Lung (tissue), 11 donors: ENCODE measurements at regions not wholly inside any gene's neighbourhood (a gene's known extent, or its start where the extent isn't known, plus 50 kb on each side); places are given as distances from the start of the nearest gene placed in this dataset.

Experiments used
- ATAC-seq: fragments of 200-7000 bp; cut with Tn5 transposase; one replicate; pipeline ENCODE4 v1.9.1; 2020; ENCODE audit warnings: moderate number of reproducible peaks; ENCODE audit not compliant: insufficient read depth, low FRiP score
- DNase-seq, 3 donors: peaks; one replicate each; pipeline ENCODE4 v3.0.0-alpha.2; 2013 to 2017
- H3K27ac ChIP-seq, 2 donors: one replicate each; pipeline ENCODE4 v1.5.1; 2013; ENCODE audit warnings: mild to moderate bottlenecking in 2 of 2, moderate library complexity in 2 of 2, control low read depth in 1 of 2, inconsistent platforms in 1 of 2, low read depth in 1 of 2, low read length in 1 of 2
- H3K27me3 ChIP-seq, 3 donors: one replicate each; pipeline ENCODE4 v1.5.1; 2013; ENCODE audit warnings: low read length in 2 of 3; ENCODE audit not compliant: control insufficient read depth in 3 of 3, insufficient read depth in 3 of 3
- H3K36me3 ChIP-seq, 4 donors: one replicate each; pipeline ENCODE4 v1.5.1; 2013; ENCODE audit warnings: low read length in 4 of 4, mild to moderate bottlenecking in 1 of 4, moderate library complexity in 1 of 4; ENCODE audit not compliant: control insufficient read depth in 4 of 4, insufficient read depth in 4 of 4
- H3K4me1 ChIP-seq, 5 donors: one replicate each; pipeline ENCODE4 v1.5.1; 2013; ENCODE audit warnings: low read length in 5 of 5, mild to moderate bottlenecking in 2 of 5, moderate library complexity in 1 of 5; ENCODE audit not compliant: control insufficient read depth in 5 of 5, insufficient read depth in 5 of 5
- H3K4me3 ChIP-seq: one replicate; pipeline ENCODE4 v1.5.1; 2013; ENCODE audit warnings: mild to moderate bottlenecking, control low read depth, moderate library complexity
- H3K9ac ChIP-seq, 2 donors: one replicate each; pipeline ENCODE4 v1.5.1; 2013; ENCODE audit warnings: low read length in 2 of 2, control low read depth in 1 of 2; ENCODE audit not compliant: insufficient read depth in 1 of 2
- H3K9me3 ChIP-seq, 4 donors: one replicate each; pipeline ENCODE4 v1.5.1; 2013; ENCODE audit warnings: low read length in 3 of 4, mild to moderate bottlenecking in 1 of 4, moderate library complexity in 1 of 4; ENCODE audit not compliant: control insufficient read depth in 4 of 4, insufficient read depth in 3 of 4
- WGBS, 2 donors: extraction: QIAGEN DNeasy Blood & Tissue Kit; methylation state at CpG; one replicate each; pipeline ENCODE4 v1.1.7; 2013; 5-methylcytosine and 5-hydroxymethylcytosine counted together
- TF ChIP-seq, protein P1 (sequence below): IDR thresholded peaks from 2 replicates; pipeline ENCODE4 v1.5.1; 2012; ENCODE audit warnings: mild to moderate bottlenecking; ENCODE audit errors: control extremely low read depth, extremely low read depth
- donor health status: control.
- donor health status: control.
- donor health status: Bipolar disorder and iron deficiency.
- donor health status: healthy.
- donor health status: DM: yes; HTN: yes; CAD: no.

DNA sequence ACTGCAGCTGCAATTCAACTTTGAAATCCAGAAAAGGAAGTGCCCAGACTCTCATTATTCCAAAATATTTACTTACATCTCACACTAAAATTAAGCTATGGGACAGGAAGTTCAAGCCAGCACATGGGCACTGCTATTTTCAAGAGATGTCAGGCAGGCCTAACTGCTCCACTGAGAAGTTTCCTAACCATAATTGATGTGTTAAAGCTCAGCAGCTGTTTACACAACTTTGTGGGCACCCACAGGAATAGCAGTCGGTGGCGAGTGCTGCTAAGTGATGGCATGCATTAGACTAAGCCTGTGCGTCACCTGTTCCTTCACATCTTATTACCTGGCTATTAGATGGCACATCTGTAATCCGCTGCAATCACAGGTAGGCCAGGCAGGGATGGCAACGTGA lies 303.3 kb upstream of the DAB1 start:
- DNase-seq (peak in 1 of 3 donors; percentile 22), ATAC-seq (no peak)
- Histone ChIP-seq H3K9me3 (no peaks in the 10 kb centered on the region), H3K27me3 (no peaks in the 10 kb centered on the region), H3K4me3 (no peak overlapping the region), H3K36me3 (no peaks in the 10 kb centered on the region), H3K9ac (no peak overlapping the region), H3K4me1 (no peaks in the 10 kb centered on the region), H3K27ac (no peak overlapping the region)
- TF ChIP-seq, protein P1, sequence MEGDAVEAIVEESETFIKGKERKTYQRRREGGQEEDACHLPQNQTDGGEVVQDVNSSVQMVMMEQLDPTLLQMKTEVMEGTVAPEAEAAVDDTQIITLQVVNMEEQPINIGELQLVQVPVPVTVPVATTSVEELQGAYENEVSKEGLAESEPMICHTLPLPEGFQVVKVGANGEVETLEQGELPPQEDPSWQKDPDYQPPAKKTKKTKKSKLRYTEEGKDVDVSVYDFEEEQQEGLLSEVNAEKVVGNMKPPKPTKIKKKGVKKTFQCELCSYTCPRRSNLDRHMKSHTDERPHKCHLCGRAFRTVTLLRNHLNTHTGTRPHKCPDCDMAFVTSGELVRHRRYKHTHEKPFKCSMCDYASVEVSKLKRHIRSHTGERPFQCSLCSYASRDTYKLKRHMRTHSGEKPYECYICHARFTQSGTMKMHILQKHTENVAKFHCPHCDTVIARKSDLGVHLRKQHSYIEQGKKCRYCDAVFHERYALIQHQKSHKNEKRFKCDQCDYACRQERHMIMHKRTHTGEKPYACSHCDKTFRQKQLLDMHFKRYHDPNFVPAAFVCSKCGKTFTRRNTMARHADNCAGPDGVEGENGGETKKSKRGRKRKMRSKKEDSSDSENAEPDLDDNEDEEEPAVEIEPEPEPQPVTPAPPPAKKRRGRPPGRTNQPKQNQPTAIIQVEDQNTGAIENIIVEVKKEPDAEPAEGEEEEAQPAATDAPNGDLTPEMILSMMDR: no peak
- 51 to 58% methylated on average over 5 of the region's 5 CpGs for WGBS, 2 donors

DNA sequence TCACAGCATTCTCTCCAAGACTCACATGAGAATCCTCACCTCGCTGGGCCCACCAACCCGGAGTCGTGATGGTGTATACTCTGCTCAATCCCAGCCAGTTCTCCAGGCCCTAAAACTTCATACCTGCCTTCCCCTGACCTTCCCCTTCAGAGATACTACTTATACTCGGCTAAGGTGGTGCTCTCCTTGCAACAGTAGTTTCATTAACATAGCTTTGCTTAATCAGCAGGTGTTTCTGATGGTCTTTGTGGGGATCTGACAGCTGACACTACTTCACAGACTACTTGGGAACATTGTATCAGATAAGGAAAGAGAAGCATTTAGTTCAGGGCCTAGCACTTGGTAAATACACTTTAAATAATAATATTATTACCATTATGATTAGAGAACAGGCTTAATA lies 301.5 kb upstream of the DAB1 start:
- Histone ChIP-seq H3K9me3 (no peaks in the 10 kb centered on the region), H3K4me1 (no peaks in the 10 kb centered on the region), H3K4me3 (no peak overlapping the region), H3K9ac (no peak overlapping the region), H3K27ac (no peak overlapping the region), H3K36me3 (no peaks in the 10 kb centered on the region), H3K27me3 (no peaks in the 10 kb centered on the region)
- WGBS, 2 donors: 83 to 88% methylated on average over 4 of the region's 4 CpGs
- ATAC-seq (no peak), DNase-seq (no peak)
- TF ChIP-seq, protein P1: no peak

DNA sequence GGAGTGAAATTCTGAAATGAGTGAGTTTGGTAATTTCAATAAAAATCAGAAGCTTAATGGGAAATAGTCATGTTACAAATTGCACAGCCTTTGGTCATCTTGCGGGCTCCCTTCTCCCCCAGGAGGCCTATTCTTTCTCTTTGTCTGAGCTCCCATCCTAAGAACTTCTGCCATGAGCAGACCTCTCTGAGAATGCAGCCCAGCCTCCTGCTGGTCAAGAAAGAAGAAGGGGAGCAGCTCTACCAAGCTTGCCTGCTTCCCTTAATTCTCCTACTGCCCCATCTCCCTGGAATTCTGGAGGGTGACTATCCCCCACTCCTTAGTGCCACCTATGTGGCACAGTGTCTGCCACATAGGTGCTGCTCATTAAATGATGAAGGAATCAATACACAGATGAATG lies 300.7 kb upstream of the DAB1 start:
- H3K4me1 ChIP-seq: no peaks in the 10 kb centered on the region
- 100% methylated on average over 1 of the region's 1 CpG for WGBS, 2 donors
- H3K36me3 ChIP-seq: no peaks in the 10 kb centered on the region
- no peak overlapping the region for H3K9ac ChIP-seq
- no peaks in the 10 kb centered on the region for H3K27me3 ChIP-seq
- TF ChIP-seq, protein P1: no peak
- ATAC-seq (no peak), DNase-seq (no peak)
- H3K4me3 ChIP-seq: no peak overlapping the region
- H3K27ac ChIP-seq: no peak overlapping the region
- no peaks in the 10 kb centered on the region for H3K9me3 ChIP-seq

DNA sequence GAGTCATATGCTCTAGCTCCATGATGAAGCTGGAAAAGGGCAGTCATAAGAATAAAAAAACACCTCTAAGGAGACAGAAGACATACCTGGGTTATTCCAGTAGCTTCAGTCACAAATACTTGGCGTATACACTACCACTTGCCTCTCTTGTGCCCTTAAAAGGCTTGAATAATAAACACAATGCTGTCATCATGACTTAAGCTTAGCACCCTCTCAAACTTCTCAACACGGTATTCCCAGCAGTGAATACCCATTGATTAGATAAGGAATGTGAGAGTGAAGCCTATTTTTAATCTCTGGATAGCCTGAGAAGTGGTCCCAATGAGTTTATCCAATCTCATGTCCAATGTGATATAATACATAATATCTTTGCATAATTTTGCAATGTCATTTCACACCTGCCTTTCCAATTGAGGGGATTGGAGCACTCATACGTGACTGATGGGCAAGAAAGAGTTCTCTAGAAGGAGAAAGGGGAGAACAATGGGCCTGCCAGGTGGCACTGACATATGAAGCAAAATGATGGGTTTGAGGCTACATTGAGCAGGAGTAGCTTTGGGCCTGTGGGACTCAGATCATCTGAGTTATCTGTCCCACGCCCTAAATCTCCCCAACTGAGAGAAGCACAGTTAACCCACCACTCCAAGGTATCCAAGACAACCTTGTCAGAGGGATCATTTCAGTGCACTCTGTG lies 298.6 kb upstream of the DAB1 start:
- ATAC-seq (no peak), DNase-seq (no peak)
- Histone ChIP-seq H3K4me3 (no peak overlapping the region), H3K9ac (no peak overlapping the region), H3K9me3 (no peaks in the 10 kb centered on the region), H3K36me3 (no peaks in the 10 kb centered on the region), H3K27ac (no peak overlapping the region), H3K27me3 (no peaks in the 10 kb centered on the region), H3K4me1 (no peaks in the 10 kb centered on the region)
- TF ChIP-seq, protein P1: no peak
- WGBS, 2 donors: 72 to 85% methylated on average over 4 of the region's 4 CpGs
